ENCODE measurements at regions not wholly inside any gene's neighbourhood (a gene's known extent, or its start where the extent isn't known, plus 50 kb on each side); places are given as distances from the start of the nearest gene placed in this dataset.
"Not testable (repeated sequence)": the region's sequence is repeated elsewhere in the genome, so short reads cannot be mapped to it uniquely, and the experiment has no call there.

DNA sequence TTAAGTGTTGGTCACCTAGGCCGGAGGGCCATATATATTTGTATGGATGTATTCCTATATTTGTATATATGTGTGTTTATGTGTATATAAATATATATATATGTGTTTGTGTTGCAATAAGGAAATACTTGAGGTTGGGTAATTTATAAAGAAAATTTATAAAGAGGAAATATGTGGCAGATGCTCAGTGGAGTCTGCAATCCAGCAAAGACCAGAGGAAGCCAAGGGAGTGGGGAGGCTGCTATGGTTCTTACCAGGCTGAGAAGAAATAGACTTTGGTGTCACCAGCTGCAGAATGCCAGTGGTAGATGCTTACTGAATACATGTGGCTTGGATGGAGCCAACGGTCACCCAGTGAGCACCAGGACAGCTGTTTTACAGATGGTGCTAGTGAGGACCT, 97.4 kb upstream of the ELOVL5 start:
- no peak for DNase-seq (ENCODE audit: low read depth)

DNA sequence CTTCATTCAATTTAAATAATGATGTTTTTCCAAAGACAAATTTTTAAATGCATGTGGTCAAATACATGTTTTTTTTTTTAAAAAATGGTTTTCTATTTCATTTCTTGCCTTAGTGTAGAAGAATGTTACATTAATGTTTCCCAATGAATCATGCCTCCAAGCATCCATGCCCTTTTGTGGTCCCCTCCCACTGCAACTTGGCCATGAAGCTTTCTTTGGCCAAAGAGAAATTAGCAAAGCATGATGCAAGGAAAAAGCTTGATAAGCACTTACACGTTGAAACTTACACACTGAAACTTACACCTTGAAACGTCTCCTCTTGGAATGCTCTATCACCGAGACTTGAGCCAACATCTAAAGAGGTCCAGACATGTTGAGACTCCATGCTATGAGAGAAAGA, 93.0 kb upstream of the ELOVL5 start:
- no peak for DNase-seq (ENCODE audit: low read depth)

- DNase-seq (ENCODE audit: low read depth) = no peak
Measured at GRCh38 chr6:53441035-53441493, 92.3 kb upstream of the ELOVL5 start.

DNA sequence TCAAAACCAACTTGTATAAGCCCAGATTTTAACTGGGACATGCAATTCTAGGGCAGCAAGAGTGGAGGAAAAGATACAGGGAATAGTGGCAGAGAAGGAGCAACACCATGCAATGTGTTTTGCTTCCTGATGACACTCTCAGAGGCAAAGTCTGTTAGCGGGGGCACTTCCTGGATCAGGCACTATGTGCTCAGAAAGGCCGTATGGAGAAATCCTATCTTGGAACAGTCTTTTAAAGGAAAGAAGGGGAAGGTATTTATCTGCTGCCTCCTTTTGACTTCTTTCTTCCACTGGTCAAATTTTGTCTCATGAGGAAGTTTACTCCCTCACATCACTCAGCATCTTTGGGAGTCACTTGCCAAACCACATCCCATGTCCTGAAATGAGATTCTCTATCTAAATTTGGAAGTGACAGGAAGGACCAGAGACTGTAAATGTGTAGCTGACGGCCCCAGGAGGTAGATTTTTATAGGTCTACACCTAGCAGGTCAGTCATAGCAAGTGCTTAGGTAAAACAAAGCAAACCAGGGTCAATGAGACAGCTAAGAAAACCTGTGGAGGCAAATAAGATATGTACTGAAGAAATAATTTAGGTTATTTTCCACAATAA, 91.7 kb upstream of the ELOVL5 start:
- no peak for DNase-seq (ENCODE audit: low read depth)

GRCh38 chr6:53439556-53439955, 90.8 kb upstream of the ELOVL5 start:
- no peak for DNase-seq (ENCODE audit: low read depth)

GRCh38 chr6:53437557-53438202, 88.9 kb upstream of the ELOVL5 start:
- peak; percentile 6 for DNase-seq (ENCODE audit: low read depth)

DNA sequence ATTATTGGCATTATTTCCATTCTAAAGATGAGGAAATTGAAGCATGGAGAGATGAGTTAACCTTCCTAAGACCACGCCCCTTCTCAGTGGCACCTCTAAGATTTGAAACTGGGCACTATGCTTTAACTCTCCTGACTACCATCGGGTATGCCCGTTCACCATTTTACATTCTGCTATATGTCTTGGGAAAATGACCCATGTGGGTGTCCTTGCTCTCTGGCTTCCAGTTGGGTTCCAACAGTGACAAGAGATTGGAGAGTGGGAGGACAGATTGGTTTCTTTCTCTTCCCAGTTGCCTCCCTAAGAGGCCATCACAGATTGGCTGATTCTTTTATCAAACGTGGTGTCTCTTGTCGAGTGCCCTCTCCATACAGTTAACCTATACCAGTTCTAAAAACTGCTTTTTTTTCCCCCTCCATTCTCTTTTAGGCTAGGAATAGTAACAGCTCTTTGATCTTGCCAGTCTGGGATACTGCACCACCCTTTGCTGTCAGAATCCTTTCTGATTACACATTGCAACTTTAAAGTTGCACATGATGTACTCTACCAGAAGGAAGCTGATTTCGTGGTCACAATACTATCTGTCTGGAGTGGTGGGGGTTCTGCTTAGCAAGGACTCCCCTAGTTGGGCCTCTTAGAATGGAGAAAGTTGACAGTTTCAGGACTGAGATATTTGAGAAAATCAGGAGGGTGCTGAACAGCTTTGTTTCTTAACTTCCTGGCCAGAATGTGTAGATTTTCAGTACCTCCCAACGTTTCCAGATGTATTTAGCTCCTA, 88.0 kb upstream of the ELOVL5 start:
- no peak for DNase-seq (ENCODE audit: low read depth)

GRCh38 chr6:53433951-53434285, 85.2 kb upstream of the ELOVL5 start:
- DNase-seq (ENCODE audit: low read depth) = no peak

DNA sequence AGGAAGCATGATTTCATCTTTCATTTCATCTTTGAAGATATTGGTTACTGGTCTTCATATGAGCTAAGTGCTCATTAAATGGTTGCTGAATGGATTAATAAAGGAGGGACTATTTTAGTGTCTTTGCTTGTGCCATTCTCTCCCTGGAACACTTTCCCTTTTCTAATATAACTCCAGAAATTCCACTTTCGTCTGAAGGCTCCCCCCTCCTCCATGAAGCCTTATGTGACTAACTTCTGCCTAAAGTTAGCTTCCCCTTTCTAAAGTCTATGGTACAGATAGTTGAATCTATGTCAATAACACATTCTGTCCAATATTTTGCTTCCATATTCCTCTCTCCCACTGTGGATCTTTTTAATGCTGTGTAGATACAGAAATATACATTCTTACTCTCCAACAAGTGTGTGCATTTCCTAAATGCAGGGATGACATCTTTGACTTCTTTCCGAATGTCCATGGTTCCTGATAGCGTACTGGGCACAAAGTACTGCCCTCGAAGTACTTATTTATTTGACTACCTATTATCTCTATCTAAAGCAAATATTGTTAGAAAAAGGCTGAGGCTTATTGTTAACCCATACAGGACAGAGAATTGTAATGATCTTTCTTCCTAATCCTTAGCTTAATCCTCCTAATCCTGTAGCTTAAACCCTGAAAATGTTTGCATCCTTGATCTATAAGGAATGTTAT, 84.7 kb upstream of the ELOVL5 start:
- DNase-seq (ENCODE audit: low read depth) = no peak

DNA sequence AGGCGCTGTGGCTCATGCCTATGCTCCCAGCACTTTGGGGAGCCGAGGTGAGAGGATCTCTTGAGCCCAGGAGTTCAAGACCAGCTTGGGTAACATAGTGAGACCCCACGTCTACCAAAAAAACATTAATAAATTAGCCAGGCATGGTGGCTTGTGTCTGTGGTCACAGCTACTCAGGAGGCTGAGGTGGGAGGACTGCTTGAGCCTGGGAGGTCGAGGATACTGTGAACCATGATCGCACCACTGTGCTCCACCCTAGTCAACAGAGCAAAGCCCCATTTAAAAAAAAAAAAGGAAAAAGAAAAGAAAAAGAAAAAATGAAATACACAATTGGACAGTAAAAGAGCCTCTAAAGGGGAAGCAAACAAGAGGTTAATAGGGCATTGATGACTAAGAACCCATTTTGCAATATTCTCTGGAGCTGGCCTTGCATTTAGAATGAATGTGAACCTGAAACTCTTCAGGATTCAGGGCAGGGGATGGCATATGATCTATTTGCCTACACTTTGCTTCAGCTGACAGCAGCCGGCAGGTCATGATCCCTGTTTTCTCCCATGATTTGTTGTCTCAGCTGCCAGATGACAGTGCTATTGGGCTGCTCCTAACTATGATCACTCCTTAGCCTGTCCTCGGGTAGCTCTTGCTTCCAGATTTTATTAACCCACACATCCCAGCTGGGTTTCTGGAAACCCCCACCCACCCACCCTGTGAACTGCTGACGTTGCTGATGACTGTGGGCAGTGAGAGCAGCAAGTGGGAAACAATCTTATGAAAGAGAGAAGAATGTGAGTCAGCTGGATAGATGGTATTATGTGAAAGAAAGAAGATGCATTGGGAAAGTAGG, 83.8 kb upstream of the ELOVL5 start:
- no peak for DNase-seq (ENCODE audit: low read depth)

DNA sequence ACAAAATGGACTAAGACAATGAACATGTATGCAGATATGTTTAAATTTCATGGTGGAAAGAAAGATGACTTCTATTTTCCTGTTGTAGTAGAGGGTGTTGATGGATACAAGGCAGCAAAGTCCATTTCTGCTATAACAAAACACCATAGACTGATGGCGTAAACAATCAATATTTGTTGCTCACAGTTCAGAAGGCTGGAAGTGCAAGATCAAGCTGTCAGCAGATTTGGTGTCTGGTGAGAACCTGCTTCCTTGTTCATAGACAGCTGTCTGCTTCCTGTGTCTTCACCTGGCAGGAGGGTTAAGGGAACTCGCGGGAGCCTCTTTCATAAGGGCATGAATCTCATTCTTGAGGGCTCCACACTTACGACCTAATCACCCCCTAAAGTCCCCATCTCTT, 83.0 kb upstream of the ELOVL5 start:
- DNase-seq (ENCODE audit: low read depth) = no peak

- no peak for DNase-seq (ENCODE audit: low read depth)
Measured at GRCh38 chr6:53429401-53429800, 80.7 kb upstream of the ELOVL5 start.

DNA sequence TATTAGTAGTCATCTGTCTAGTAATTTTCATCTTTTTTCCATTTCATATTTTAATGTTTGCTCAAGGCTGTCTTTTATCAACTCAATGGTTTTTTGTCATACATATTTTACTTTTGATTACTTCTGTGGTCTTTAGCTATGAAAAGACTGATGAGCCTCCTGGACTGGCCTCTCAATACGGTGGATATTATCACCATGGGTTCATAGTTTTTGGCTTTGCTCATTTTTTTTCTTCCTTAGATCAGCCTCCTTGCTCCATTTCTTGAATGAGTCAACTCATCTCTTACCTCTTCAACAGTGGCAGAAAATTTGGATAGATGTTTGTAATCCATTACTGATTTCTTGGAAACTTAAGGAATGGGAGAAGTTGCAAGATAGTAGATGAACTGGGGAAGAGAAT, 80.1 kb upstream of the ELOVL5 start:
- no peak for DNase-seq (ENCODE audit: low read depth)

DNA sequence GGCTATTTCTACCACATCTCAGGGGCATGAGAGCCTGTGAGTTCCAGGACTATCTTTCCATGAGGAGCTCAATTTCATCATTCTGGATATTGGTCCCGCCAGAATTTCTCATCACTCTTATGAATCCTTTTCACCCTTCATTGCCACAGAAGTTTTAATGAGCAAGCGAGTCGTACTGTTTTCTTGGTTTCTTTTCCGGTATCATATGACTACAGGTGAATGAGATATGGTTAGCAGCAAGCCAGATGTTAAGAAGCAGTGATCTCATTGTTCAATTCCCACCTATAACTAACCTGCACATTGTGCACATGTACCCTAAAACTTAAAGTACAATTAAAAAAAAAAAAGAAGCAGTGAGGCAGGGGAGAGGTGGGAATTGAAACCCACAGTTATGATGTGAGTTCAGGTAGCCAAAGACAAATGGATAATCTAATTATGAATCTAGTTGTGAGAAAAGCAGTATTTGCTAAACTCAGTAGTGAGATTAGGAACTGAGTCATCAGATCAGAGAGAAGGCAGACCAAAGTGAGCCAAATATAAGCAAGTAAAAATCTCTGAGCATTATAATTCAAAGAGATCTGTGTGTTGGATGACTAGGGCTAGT, 78.0 kb upstream of the ELOVL5 start:
- no peak for DNase-seq (ENCODE audit: low read depth)

- no peak for DNase-seq (ENCODE audit: low read depth)
Measured at GRCh38 chr6:53426117-53426516, 77.4 kb upstream of the ELOVL5 start.

GRCh38 chr6:53424976-53425718, 76.4 kb upstream of the ELOVL5 start:
- no peak for DNase-seq (ENCODE audit: low read depth)

DNA sequence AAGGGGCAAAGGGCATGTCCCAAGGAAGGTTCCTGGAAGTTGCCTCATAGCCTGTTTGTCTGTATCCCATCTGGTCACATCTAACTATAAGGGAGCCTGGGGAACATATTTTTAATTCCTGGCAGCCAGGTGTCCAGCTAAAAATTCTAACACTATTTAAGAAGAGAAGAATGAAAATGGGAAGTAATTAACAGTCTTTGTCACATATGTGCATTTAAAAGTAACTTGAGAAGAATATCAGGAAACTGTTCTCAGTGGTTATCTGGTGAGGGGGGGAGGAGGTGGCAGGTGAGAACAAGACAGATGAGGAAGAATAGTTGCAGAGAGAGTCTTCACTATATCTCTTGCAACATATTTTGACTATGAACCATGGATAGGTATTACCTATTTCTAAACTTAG, 75.5 kb upstream of the ELOVL5 start:
- DNase-seq (ENCODE audit: low read depth) = no peak

DNA sequence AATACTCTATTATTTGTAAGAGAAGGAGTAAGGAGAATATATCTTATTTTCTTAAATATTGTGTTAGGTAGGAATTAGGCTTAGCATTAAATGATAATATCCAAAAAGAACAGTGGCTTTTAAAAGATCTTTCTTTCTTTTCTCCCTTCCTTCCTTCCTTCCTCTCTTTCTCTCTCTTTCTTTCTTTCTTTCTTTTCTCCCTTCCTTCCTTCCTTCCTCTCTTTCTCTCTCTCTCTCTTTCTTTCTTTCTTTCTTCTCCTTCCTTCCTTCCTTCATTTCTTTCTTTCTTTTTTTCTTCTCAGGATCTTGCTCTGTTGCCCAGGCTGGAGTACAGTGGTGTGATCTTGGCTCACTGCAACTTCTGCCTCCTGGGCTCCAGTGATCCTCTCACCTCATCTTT, 74.8 kb upstream of the ELOVL5 start:
- not testable (repeated sequence) for DNase-seq (ENCODE audit: low read depth)

- DNase-seq (ENCODE audit: low read depth) = no peak
Measured at GRCh38 chr6:53419026-53419425, 70.3 kb upstream of the ELOVL5 start.

GRCh38 chr6:53418288-53418687, 69.5 kb upstream of the ELOVL5 start:
- no peak for DNase-seq (ENCODE audit: low read depth)

- DNase-seq (ENCODE audit: low read depth) = no peak
Measured at GRCh38 chr6:53417141-53417540, 68.4 kb upstream of the ELOVL5 start.
